HG03469 (cell line): ENCODE measurements at regions not wholly inside any gene's neighbourhood (a gene's known extent, or its start where the extent isn't known, plus 50 kb on each side); places are given as distances from the start of the nearest gene placed in this dataset.

Experiments
- ATAC-seq: cut with Tn5 transposase; IDR thresholded peaks from one replicate; pipeline ENCODE4 v1.9.1; 2021; ENCODE audit warnings: mild to moderate bottlenecking, moderate library complexity, moderate number of reproducible peaks; ENCODE audit not compliant: unreplicated experiment

DNA sequence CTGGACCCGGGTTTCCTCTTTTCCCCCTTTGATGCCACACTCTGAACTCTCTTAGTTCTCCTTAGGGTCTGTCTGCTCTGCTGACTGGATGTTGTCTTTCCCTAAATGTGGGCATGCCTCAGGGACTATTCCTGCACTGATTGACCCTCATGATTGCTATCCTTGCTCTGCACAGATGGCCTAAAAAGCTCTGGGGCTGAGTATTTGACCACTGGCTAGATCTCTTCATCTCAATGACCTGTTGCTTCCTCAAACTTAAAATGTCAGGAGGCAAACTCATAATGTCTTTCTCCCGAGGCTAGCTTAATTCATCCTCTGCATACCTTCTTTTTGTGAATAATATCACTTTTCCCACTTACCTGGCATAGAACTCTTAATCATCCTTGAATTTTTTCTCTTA, 157.4 kb downstream of the GATB start:
- ATAC-seq, result no peak

DNA sequence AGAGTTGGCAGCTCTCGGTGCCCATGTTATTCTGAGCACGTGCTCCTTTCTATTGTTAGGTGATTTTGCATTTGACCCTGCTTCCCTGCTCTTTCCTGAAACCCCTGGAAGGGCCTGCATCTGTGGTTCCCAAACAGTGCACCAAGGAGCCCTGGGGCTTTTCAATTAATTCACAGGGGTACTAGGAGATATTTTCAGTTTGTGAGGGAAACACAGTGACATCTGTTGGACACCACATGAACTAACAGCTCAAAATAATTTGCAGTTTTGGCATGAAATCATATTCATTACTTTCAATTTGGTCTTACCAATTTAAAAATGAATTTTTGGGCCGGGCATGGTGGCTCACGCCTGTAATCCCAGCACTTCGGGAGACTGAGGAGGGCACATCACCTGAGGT, 156.6 kb downstream of the GATB start:
- ATAC-seq, result no peak

DNA sequence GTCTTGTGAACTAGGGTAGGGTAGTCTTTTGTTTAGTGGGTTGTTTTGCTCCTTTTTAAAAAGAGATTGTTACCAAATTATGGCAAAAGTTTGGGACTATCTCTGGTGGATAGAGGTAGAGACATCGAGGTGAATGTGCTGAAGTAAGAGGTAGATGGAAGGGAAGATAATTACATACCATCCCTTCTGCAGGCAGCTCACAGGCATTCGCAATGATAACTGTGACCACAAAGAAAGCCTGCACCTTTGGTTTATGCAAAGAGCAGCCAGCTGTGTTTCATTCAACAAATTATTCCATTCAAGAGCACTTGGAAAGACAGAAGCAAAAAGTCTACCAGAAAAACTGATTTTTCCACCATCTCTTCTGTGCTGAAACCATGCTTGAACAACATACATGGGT, 155.6 kb downstream of the GATB start:
- ATAC-seq, result no peak

DNA sequence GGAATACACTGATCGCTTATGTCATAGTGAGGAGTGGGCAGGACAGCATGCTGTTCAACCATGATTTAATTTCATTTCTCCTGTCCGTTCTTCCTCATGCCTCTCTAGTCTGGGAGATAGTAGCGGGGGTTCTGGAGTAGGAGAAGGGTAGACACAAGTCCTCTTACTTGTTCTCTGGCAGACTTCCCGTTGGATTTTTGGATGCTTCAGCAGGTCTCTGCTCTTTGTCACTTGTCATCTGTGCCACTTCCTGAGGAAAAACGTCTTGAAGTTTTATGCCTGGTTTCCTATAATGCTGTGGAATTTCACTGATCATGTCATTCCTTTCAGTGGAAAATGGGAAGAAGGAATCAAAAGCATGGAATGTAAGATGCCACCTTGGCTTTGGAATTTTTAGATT, 154.7 kb downstream of the GATB start:
- no peak for ATAC-seq

DNA sequence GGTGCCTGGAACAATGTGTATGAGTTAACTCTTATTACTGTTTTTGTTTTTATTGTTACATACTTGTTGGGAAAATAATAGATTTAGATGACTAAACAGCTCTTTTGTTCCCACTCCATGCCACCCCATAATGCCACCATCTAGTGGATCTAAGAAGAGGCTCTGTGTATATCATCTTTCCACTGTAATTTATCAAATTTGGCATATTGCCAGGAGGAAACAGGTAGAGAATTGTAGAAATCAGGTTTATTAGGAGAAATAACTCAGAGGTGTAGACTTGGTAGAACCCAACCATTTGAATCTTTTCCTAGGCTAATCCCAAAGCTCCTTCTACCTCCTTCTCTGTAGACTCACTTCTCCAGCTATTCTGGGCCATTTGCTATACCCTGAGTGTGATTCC, 150.6 kb downstream of the GATB start:
- ATAC-seq, result no peak

DNA sequence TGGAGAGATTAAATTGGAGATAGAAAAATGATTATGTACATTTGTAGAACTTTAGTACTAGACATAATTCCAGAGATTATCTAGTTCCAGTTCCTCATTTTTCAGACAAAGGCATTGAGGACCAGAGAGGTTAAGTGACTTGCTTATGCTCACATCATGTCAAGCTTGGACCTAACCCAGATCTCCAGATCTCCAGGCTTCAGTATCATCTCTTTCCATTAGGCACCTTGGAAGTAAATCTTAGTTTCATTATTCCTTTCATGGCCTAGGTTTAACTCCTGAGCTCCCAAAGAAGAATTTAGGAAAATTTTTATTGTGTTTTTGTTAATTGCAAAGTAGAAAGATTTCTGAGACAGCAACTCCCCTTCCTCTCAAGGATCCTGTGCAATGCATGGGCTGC, 148.8 kb downstream of the GATB start:
- no peak for ATAC-seq

DNA sequence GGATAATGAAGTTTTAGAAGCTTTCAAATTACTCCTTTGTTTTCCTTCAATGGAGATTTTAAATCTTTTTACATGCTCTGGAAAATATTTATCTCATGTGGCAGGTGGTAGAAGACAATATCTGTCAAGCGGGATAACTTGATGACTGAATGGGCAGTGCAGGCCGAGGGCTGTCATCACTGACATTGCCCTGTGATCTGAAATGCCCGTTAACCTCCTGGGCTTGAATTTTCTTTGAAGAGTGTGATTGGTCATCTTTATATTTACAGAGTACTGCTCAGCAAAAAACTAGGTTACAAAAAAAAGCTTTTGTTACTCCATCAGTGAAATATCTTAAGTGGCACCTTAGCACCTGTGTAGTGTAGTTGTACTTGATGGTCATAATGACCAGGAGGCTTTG, 147.5 kb downstream of the GATB start:
- no peak for ATAC-seq

DNA sequence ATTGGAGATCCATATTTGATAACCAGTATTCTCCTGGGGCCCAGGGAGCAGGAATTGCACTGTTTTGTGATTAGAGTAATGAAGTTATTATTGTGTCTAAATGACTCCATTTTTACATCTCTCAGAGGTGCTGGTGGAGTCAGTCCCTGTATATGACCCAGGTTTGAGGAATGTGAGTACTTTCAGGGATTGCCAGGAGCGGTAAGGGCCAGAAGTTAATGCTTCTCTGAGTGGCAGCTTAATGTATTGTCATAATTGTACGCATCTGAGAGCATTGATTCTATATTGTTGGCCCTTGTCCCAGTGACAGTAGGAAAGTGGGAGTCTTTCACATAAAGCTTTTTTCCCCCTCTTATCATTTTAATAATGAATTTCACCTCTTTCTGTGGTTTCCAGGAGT, 146.2 kb downstream of the GATB start:
- ATAC-seq, result no peak

DNA sequence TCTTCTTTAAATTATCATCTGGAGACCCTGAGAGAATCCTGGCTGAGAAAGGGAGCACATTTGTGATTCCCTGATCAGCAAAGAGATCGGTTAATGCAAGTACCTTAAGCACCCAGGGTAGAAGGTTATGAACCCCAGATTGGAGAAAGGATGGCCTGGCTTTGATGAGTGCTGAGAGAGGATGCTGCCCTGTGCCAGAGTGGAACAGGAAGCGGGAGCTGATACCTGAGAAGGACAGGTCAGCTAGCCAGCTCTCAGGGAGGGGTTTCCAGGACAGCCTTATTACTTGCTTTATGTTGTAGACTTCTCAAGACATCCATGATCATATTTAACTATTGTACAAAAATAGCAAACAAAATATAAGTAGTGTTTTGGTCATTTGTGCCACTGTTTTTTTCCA, 141.9 kb downstream of the GATB start:
- no peak for ATAC-seq

DNA sequence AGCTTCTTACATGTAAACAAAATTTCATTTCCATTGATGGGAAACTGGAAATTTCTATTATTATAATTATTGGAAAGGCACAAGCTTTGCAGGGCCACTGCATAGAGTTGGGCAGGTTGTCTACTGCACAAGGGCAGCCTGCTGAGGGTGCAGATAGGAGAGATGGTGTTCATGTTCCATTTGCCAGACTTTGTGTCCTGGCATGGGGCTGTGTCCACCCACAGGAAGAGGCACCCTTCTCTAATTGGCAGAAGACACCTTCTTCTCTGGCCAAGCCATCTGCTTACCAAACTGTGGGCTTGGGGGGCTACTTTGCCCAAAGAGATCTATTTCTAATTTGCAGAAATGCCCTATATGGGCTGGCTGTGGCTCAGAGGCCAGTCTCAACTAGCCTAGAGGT, 140.7 kb downstream of the GATB start:
- no peak for ATAC-seq
